HG03139 (cell line): ENCODE measurements at regions not wholly inside any gene's neighbourhood (a gene's known extent, or its start where the extent isn't known, plus 50 kb on each side); places are given as distances from the start of the nearest gene placed in this dataset.

Source experiments
- ATAC-seq: cut with Tn5 transposase; IDR thresholded peaks from one replicate; pipeline ENCODE4 v1.9.1; 2021; ENCODE audit not compliant: unreplicated experiment

GRCh38 chr1:79448426-79448825, 441.9 kb upstream of the ADGRL4 start:
- ATAC-seq = no peak

- ATAC-seq = no peak
These were observed 434.7 kb upstream of the ADGRL4 start for GRCh38 chr1:79441238-79441637.

DNA sequence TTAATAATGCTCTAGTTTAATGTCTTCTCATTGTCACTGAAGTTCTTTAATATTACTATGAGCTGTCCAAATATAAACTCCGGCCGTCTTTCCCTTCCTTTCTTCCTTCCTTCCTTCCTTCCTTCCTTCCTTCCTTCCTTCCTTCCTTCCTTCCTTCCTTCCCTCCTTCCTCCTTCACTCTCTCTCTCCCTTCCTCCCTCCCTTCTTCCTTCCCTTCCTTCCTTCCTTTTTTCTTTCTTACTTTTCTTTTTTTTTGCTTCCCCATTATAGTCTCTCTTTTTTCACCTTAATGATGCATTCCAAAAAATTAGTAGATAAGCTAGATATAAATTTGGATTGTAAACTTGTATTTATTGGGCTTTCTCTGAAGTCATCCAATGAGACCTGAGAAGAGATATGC, 431.0 kb upstream of the ADGRL4 start:
- no peak for ATAC-seq

GRCh38 chr1:79431340-79431739, 424.8 kb upstream of the ADGRL4 start:
- no peak for ATAC-seq

DNA sequence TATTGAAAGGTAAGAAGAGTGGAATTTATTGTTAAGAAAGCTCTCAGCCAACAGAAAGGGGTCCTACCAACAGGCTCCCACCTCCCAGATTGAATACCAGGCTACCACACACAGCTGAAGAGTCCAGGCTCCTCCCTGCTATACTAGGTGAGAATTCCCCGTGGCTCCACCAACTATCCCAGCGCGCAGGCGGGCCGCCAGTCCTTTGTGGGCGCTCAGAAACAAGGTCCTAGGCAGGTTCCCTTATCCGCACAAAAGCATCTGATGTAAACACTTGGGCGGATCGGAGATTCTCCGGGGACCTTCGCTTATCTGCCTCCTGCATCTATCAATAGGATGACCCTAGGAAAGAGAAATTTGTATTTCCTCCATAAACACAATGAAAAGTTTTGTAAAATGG, 423.9 kb upstream of the ADGRL4 start:
- no peak for ATAC-seq

DNA sequence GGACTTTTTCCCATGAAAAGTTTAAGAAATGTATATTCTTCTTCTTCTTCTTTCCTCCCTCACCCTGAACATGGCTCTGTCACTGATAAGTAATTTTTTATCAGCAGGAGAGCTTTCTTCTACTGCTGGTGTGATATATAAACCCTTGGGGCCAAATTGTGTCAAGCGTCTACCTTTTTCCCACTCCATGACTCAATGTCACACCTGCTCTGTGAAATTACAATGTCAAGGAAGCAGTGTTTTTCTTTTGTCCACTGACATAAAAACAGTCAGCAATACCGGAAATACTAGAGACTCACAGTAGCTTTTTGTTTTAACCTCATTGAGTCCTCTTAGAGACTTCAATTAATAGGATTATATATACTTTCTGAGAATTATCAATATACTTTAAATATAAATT, 416.2 kb upstream of the ADGRL4 start:
- no peak for ATAC-seq

- ATAC-seq = no peak
These were observed 392.0 kb upstream of the ADGRL4 start for GRCh38 chr1:79398501-79398900.

- ATAC-seq = no peak
These were observed 390.4 kb upstream of the ADGRL4 start for GRCh38 chr1:79396901-79397300.

DNA sequence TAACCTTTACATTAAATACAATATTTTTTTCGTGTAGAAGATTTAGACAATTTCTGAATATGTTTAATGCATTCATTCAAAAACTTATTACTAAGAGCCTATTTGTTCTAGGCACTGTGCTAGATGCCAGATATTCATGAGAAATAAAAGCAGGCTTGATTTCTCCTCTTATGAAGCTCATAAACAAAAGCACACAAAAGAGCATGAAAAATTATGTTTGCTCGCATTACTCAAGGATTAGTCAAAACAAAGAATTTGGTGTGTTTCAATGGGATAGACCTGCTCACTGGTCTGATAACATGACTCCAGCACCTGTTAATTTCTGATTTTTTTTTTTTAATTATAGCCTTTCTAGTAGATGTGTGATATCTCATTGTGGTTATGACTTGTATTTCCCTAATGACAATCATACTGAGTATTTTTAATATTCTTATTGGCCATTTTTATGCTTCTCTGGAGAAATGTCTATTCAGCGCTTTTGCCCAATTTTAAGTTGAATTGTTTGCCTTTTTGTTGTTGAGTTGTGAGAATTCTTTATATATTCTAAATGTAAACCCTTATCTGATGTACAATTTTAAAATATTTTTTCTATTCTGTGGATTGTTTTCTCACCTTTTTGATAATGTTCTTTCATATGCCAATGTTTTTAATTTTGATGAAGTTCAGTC, 382.3 kb upstream of the ADGRL4 start:
- ATAC-seq = no peak

DNA sequence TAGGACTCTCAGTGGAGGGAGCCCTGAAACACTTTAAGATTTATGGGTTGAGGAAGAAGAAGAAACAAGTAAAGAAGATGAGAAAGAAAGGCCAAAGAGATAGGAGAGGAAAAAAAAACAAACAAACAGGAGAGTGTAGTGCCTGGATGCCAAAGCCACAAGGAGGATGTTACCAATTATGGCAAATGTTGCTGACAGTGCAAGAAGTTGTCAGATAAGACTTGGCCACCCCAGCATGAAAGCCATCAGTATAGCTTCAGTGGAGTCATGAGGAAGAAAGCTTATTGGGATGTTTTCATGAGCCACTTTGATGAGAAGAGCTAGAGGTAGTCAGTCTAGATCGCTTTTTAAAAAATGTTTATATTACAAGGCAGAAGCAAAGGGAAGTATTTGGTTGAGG, 380.2 kb upstream of the ADGRL4 start:
- ATAC-seq = no peak

- ATAC-seq = no peak
These were observed 373.5 kb upstream of the ADGRL4 start for GRCh38 chr1:79380078-79380477.

- no peak for ATAC-seq
These were observed 369.6 kb upstream of the ADGRL4 start for GRCh38 chr1:79376106-79376505.

GRCh38 chr1:79375352-79375751, 368.8 kb upstream of the ADGRL4 start:
- ATAC-seq = no peak

DNA sequence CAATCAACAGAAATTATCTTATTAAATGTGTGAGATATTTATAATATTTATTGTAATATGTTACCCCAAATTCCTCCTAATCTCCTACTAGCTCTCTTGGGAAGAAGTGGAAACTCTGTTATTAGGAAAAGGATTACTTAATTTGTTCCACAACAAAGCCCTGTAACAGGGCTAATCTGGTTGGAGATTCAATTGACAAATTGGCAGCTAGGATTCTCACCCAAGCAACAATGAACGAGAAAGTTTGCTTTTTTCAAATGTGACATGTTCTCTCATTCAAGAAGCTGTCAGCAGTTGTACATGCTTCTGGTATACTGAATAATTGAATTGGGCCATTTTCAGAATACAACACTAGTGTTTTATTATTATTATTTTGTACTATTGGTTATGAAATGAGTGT, 367.9 kb upstream of the ADGRL4 start:
- no peak for ATAC-seq

DNA sequence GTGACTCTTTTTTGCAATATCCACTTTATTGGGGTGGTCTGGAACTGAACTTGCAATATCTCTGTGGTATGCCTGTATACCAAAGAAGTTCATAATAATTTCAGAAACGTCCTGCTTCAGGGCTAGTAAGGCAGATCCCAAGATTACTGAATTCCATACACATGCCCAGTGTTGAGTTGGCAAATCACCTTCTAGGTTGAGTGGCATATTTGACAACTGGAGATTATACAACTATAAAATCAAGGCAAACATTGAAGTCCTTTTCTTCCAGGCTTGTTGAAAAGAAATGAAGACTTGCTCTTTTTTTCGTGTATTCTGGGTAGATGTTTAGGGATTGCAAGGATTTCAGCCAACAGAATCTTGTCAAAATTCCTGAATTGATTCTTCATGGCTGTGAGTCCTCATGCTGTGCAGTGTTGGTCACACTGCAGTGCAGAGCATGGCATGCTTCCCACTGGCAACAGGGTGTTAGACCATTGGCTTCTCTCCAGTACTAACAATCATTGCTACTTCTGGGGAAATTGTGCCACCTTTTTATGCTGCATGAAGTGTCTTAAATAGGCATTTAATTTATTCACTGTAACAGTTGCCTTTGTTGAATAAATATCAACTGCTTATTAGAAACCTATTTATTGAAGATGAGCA, 367.1 kb upstream of the ADGRL4 start:
- no peak for ATAC-seq

GRCh38 chr1:79371802-79372201, 365.3 kb upstream of the ADGRL4 start:
- ATAC-seq = no peak

DNA sequence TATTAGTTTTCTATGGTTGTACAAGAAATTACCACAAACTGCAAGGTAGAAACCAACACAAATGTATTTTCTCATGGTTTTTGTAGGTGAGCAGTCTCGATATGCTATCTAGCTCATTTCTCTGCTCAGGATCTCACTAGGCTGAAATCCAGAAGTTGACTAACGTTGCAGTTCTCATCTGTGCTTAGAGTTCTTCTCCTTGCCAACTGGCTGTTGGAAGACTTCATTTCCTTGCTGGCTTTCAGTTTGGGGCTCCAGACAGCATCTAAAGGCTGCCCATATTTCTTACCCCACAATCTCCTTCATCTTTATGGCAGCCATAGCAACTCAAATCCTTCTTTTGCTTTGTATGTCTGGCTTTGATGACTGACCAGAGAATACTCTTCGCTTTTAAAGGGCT, 362.6 kb upstream of the ADGRL4 start:
- ATAC-seq = no peak

- ATAC-seq = no peak
These were observed 358.4 kb upstream of the ADGRL4 start for GRCh38 chr1:79364896-79365295.

- no peak for ATAC-seq
These were observed 356.9 kb upstream of the ADGRL4 start for GRCh38 chr1:79363430-79363829.

- no peak for ATAC-seq
These were observed 355.9 kb upstream of the ADGRL4 start for GRCh38 chr1:79362470-79362869.

DNA sequence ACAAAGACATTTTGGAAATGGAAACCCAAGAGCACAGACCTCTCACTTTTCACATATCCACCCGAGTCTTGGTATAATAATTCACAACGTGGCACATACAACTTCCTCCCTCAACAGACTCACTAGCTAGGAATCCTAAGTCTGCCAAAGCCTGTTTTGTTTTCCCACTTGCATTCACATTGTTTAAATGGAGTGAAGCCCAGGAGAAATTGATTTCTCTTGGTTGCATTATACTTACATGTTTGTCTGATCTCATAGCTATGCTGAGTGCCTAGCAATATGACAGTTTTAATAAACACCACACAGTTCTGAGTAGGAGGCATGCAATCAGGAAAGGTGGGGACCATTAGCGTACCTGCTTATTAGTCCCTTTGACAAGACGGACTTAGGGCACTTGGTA, 348.6 kb upstream of the ADGRL4 start:
- ATAC-seq = no peak

- ATAC-seq = peak; percentile 49
These were observed 346.7 kb upstream of the ADGRL4 start for GRCh38 chr1:79353224-79353623.

DNA sequence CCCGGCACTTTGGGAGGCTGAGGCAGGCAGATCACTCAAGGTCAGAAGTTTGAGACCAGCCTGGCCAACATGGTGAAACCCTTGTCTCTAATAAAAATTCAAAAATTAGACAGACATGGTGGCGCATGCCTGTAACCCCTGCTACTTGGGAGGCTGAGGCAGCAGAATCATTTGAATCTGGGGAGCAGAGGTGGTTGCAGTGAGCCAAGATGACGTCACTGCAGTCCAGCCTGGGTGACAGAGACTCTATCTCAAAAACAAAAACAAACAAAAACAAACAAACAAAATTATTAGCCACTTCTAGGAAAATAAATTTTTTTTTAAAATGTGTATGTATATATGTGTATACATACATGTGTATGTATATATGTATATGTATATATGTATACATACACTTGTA, 320.3 kb upstream of the ADGRL4 start:
- no peak for ATAC-seq
